NCI-H774 (cell line): ENCODE measurements at regions not wholly inside any gene's neighbourhood (a gene's known extent, or its start where the extent isn't known, plus 50 kb on each side); places are given as distances from the start of the nearest gene placed in this dataset.
"Not testable (repeated sequence)": the region's sequence is repeated elsewhere in the genome, so short reads cannot be mapped to it uniquely, and the experiment has no call there.

Source experiments
- DNase-seq: peaks from one replicate; lab custom pipeline; 2025; lab: John Stamatoyannopoulos, UW

DNA sequence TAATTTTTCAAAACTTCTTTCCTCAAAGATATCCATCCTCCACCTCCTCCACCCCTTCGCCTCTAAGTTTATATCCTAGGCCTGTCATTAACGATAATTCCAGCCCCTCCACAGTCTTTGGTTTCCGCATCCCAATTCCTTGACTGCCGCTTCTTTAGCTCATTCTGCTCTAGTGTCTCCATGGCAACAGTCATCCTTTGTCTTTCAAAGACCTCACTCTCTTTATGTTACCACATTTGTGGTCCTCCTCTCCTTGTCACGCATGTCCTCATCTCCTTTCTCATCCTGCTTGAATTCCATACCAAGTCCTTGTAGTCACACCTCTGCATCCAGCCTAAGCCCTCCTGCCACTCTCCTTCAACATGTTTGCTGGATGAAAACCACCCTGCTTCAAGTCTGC is 511.2 kb upstream of the KLF6 start:
- DNase-seq, result no peak

DNA sequence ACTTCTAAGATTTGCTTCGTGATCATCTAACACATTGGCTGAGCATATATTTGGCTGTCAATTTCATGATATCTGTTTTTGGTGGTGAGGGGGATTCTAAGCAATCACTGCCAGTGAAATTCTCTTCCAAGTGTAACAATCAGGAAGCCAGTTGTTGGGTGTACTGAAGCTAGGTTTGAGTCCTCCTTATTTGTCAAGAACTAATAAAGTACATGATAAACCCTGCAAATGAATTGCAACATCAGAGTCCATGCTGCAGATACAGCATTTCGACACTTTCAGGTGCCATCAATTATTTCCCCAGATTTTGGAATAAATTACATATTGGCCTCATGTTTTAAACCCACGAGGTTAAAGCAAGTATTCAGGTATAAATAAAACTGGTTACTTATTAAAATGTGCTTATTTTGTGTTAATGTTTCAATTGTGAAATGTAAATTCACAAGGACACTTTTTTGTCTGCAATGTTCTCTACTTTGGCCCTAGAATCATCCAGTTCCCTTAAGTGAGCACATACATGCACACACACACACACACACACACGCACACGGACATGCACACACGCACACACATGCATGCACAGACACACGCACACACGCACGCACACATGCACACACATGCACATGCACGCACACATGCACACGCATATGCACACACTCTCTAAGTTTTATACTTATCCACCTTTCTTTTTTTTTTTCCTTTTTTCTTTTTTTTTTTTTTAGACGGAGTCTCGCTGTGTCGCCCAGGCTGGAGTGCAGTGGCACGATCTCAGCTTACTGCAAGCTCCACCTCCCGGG is 510.2 kb upstream of the KLF6 start:
- no peak for DNase-seq

DNA sequence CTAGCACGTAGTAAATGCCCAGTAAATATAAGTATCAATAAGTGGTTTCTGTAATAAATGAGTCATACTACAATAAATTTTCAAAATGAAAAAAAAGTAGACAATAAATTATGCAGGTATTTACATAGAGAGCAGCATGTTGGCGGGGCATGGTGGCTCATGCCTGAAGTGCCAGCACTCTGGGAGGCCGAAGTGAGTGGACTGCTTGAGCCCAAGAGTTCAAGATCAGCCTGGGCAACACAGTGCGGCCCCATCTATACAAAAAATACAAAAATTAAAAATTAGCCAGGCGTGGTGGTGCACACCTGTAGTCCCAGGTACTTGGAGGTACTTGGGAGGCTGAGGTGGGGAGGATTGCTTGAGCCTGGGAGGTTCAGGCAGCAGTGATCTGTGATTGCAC is 509.3 kb upstream of the KLF6 start:
- DNase-seq, result no peak

DNA sequence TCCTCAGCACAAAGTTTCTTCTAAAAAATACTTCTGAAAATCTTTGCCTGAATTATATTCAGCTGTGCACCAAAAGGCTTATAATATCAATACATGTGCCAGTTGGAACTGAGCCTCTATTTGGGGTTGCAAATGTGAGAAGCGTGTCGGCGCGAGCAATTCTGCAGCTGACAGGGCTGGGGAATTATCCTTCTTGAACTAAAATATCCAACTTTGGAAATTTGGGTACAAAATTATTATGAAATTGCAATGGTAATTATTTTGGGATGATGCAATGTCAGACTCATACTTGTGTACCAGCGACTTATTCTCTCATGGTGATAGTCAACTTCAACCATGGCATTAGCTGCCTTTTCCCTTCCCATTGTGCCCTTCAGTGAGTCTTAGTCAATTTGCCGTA is 507.0 kb upstream of the KLF6 start:
- DNase-seq, result no peak

DNA sequence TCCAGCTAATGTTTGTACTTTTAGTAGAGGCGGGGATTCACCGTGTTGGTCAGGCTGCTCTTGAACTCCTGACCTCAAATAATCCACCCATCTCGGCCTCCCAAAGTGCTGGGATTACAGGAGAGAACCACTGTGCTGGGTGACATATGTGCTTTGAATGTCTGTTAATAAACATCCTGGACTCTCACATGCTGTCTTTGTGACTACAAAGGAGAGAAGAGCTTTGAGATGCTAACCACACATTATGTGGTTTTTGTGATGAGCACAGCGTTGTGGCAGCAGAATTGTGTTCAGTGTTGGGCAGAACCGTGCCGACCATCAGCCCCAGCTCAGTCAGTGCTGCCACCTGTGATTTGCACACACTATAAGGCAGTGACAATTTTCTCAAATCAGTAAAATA is 500.1 kb upstream of the KLF6 start:
- no peak for DNase-seq

DNA sequence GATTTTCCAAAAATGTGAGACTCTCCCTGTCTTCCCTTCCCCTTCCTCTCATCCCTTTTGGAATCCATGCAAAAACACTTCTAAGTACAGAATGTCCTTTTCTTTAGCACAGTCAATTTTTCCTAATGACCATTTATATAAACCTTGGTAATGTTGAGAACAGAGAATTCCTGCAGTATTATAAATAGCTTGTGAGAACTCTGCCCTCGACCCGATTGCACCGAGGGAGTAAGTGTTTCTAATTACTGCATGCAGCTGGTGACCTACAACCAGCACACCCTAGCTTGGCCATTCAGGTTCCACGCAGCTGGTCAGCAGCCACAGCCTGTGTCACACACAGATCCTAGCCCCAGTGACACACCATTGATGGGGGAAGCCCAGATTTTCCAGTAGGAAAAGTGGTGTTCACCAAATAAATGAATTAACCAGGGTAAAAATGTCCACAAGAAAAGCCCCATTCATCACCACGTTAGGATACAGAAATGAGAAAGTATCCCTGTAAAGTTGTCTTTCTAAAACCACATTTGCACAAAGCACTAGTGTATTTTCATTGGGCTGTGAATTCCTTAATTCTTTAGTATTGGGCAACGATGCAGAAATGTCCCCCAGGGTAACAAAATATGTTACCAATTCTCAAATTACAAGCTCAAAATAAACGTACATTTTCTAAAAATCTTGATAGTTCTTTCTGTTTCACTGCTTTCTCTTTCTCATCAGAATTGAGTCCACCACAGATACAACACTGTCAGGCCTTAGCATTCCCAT is 499.0 kb upstream of the KLF6 start:
- no peak for DNase-seq

DNA sequence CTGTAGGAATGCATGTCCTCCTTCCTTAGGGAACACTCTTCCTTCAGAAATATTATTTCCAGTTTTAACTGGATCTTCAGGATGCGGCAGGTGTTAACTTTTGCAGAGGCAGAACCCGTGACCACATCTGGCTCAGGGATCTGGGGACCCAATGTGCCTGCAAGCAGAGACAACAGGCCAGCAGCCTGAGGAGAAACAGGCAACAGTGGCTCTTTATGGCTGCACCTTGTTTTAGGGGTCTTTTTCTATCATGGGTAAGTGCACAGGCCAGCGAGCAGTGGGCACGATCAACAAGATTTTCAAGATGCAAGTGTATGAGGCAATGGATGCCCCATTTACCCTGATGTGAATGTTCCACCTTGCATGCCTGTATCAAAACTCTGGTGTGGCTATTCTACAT is 497.5 kb upstream of the KLF6 start:
- DNase-seq, result no peak

DNA sequence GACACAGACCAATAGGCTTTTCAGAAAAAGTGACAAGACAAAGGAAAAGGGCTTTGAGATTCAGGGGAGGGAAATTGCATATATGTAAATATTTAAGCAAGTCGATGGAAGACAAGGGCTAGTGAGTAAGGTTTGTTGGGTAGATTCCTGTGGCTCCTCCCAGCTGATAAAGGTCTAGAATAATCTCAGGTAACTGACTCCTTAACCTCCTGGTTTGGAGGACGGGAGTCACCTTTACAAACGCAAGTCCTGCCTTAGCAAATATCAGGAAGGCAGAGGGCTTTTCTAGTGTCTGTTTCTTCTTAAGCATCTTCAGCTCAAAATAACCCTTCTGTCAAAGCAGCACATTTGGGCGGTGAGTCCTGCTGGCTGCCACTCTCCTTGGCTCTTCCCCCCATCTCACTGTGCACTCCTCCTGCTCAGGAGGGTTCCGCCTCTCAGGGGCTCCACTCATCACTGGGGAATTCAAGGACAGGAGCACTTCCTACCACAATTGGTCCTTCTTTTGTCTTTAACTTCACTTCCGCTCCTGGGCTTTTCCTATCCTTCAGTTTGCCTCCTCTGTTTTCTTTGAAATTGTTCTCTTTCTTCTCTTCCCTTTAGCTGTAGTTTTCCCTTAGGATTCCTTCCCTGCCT is 496.3 kb upstream of the KLF6 start:
- DNase-seq, result no peak

DNA sequence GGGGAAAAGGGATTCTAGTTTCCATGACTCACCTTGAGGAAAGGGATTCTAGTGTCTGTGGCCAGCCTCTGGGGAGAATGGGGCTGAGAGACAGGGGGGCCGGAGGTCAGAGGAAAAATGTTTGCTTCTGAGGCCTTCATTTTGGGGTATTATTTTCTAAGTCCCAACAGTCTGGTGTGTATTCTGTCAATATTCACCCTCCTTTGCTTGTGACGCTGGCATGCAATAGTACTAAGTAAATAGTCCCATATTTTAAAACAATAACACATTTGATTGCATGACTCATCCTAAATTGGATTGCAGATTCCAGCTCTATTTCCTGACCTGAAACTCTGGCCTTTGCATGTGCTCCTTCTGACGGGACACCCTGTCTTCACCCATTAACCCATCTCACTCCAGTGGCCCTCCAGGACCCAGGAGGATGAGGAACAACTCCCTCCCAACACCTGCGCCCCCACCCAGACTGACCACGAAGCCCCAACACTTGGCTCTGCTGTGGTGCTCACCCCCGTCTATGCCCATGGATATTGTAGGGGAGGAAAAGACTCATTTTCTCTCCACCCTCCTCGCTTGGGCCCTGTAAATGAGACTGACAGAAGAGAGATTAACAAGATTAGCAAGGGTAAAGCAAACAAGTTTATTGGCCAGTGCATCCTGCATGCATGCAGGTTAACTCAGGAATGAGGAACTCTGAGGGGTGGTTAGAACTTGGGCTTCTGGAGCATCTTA is 495.6 kb upstream of the KLF6 start:
- DNase-seq, result no peak

DNA sequence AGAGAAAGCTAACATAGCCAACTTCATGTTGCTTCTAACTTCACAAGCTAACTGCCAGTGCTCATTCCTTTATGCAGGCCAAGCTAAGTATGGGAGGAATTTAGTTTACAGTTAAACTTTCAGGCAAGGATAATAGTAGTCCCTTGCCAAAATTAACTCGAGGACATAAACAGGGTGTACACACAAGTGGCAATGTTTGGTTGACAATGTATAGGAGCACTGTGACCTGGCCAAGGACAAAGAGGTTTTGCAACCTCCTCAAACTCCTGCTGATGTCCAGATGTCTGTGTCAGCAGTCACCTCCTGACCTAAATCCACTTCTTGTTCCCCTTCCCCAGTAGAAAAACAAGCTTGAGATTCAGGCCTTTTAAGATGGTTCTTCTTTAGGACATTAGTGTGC is 494.6 kb upstream of the KLF6 start:
- no peak for DNase-seq

DNA sequence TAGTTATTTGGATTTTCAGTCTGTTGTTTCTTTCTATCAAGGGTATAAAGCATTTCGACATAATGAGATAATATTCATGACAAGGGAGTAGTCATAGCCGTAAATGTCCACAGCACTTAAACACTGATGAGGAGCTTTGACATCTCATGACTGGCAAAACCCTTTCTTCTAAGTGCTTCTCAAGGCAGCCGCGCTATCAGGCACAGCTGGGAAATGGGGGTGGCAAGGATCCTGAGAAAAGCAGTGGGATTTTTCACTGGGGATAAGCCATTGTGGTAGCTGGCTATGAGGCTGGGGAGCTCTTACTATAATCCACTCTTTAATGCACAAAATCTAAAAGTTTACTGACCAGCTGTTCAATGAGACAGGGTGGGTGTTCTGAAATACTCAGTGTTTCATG is 493.2 kb upstream of the KLF6 start:
- DNase-seq, result no peak

DNA sequence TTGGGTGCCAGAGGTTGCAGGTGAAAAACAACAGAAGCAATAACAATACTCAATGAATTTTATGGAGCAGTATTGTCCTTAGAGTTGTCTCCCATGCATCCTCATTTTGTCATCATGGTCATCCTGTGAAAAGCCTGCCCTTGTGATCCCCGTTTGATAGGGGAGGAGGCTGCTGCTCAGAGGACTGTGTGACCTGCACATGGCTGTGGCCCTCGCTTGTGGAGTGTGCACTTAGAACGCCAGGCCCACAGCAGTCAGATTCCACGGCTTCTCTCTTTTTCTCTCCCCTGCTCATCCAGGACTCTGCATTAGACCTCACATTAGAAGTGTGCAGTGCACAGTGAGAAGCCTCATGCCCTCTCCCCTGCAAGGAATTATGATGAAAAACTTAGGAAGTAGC is 491.1 kb upstream of the KLF6 start:
- no peak for DNase-seq

DNA sequence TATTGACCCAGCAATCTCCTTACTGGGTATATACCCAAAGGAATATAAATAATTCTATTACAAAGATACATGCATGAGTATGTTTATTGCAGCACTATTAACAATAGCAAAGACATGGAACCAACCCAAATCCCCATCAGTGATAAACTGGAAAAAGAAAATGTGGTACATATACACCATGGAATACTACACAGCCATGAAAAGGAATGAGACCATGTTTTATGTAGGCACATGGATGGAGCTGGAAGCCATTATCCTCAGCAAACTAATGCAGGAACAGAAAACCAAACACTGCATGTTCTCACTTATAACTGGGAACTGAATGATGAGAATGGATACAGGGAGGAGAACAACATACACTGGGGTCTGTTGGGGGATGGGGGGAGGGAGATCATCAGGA is 489.7 kb upstream of the KLF6 start:
- DNase-seq, result not testable (repeated sequence)

DNA sequence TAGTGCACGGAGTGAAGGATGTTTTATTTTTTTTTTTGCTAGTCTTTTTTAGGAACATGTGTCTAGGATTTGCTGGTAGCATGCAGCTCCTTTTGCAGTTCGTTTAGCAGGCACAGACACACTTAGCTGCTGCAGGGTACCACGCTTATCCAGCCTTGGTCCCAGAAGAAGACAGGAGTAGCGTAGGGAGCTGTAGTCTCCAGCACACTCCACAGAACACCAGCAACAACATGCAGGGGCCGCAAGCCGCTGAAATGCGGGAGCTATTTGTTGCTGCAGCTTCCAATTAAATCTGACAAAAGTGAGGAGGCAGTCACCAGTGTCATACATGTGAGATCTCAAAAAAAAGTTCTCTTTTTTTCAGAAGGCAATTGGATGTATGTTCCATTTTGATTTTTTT is 486.2 kb upstream of the KLF6 start:
- no peak for DNase-seq

DNA sequence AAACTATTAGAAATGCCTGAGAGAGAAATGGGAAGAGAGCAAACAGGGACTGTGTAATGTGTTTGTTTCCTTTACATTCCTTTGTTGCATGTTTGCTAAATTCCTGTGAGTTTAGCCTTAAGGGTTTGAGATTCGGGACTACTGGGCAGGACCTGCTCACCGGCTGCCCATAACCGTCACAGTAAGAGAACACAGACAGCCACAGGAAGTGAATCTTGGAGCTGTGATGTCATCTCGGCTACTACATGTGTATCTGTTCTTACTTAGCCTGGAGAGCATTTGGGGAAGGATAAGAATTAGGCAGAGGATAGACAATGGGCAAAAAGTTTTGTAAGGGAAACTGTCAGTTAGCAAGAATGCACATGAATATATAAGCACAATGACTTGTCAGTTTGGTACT is 485.1 kb upstream of the KLF6 start:
- no peak for DNase-seq

DNA sequence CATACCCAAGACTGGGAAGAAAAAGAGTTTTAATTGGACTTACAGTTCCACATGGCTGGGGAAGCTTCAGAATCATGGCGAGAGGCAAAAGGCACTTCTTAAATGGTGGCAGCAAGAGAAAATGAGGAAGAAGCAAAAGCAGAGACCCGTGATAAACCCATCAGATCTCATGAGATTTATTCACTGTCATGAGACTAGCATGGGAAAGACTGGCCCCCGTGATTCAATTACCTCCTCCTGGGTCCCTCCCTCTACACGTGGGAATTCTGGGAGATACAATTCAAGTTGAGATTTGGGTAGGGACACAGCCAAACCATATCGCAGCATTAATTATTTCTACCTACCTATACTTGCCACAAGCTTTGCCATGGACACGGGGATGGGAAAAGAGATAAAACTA is 483.5 kb upstream of the KLF6 start:
- not testable (repeated sequence) for DNase-seq

DNA sequence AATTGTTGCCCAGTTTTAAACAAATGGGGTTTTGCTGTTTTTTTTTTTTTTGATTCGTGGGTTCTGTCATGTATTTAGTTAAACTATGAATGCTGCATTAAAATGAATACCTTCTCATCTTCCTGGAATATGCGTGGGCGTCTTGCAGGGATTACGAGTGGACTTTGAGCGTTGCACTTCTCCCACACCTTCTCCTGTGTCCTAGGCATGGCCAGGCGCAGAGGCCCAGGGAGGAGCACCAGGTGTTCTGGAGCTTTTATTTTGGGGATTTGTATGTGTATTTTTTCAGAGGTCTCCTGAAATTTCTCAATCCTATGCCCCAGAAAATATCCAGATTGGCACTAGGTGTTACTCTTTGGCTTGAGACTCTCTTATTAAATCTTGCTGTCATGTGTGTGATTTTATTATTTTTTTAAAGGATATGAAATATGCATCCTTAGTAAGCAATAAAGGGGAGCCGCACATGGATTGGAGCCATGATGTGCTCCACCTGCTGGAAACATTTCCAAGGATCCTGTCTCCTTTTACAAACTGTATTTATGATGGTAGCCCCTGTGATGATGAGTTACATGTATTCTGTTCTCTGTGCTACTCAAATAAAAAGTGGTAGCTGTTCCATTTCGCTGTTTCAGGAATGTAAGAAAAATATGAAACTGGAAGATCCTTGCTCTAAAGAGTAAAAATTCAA is 482.2 kb upstream of the KLF6 start:
- DNase-seq, result no peak

DNA sequence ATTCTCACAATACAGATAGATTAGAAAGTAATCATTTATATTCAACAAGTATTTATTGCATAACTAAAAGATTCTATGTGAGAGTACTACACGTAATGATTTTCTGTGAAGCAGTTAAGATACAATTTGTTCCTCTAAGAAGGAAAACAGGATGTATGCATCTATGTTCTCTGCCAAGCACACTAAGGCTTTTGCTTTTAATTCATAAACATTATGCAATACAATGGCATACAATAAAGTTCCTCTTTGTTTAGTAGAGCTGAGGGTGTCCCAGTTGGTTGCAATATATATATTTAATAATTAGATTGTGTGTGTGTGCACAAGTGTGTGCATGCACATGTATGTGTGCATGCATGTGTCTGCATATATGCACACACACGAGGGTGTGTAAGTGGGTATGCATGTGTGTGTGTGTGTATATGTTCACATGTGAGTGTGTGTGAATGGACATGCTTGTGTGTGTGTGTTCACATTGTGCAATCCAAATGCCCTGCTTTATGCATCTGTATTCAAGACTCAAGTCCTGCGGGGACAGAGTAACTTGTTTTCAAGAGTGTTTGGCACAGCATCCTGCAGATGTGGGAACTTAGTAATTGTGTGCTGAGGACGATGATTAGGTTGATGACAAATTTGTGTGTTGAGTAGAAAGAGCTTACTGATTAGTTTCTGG is 481.5 kb upstream of the KLF6 start:
- no peak for DNase-seq

DNA sequence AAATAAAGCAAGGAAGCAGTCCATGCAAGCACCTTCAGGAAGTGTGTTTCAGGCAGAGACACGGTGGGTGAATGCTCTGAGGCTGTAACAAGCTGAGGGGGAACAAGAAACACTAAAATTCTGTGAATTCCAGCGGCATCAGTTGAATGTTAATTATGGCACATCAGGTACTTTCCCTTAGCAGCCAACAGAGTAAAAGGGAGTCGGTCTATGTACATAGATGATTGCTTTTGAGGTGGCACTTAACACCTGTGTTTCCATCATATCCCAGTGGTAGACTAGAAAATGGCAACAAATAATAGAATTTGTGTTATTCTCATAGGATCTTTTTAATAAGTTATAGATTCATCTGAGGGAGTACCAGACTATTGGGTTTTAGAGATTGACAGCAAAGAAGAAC is 481.0 kb upstream of the KLF6 start:
- no peak for DNase-seq

DNA sequence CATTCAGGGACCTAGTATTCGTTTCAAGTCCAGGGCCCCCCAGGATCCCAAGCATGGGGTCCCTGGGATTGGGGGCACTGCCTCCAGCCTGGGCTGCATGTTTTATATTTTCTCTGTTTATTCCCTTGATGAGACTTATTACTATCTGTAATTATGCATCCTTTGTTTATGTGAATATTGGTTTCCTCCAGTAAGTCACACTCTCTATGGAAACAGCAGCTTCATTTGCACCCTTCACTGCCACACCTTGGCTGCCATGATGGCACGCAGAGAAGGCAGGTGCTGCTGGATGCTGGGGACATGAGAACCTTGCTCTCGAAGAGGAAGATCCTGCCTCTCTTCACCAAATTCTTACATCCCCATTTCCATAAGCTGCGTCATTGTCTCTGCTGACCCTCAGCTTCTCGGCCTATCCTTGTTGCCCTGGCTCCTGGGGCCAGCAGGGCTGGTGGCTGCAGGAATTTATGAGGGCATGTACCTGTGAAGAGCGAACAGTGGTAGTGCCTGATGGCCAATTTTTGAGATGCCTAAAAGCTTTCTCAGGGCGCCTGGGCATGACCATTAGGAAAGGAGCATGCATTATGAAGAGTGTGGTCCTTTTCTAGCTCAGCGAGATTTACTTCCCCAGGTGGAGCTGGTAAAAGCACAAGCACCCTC is 479.3 kb upstream of the KLF6 start:
- DNase-seq, result no peak

DNA sequence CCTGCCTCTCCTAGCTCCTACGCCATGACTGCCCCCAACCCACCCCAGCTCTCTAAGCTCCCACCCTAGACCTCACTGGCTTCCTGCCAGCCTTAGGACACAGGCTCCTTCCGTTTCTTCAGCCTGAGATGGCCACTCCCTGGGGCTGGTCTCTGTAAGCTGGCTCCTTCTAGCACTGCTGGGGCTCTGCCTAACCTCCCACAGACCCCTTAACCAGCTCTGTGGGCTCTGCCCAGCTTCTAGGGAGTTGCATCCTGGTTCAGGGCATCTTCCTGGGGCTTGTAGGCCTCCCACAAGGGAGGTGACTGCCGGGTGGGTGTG is 478.6 kb upstream of the KLF6 start:
- no peak for DNase-seq
